ENCODE measurements at regions not wholly inside any gene's neighbourhood (a gene's known extent, or its start where the extent isn't known, plus 50 kb on each side); places are given as distances from the start of the nearest gene placed in this dataset.

DNA sequence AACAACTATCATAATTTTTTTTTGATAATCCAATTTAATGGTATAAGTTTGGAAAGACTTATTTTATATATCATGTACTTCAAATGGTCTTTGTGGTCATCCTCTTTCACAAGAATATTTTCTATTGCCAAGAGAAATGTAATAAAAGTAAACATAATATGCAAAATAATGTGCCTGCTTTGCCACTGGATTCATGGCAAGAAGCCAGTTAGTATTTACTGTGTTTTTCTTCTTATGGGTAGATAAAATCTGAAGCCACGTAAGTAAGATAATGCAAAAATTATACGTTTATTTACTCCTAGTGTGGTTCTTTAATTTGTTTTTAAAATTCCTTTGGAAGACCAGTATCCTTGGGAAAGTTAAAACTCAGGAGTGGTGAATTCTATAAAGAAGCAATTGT, 258.5 kb downstream of the ARL4A start:
- DNase-seq (ENCODE audit: low read depth) = no peak
- H3K4me3 ChIP-seq (replicated peaks; ENCODE audit: low read depth, low read length) = no peak overlapping the region
- TF ChIP-seq, protein P1, sequence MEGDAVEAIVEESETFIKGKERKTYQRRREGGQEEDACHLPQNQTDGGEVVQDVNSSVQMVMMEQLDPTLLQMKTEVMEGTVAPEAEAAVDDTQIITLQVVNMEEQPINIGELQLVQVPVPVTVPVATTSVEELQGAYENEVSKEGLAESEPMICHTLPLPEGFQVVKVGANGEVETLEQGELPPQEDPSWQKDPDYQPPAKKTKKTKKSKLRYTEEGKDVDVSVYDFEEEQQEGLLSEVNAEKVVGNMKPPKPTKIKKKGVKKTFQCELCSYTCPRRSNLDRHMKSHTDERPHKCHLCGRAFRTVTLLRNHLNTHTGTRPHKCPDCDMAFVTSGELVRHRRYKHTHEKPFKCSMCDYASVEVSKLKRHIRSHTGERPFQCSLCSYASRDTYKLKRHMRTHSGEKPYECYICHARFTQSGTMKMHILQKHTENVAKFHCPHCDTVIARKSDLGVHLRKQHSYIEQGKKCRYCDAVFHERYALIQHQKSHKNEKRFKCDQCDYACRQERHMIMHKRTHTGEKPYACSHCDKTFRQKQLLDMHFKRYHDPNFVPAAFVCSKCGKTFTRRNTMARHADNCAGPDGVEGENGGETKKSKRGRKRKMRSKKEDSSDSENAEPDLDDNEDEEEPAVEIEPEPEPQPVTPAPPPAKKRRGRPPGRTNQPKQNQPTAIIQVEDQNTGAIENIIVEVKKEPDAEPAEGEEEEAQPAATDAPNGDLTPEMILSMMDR (IDR thresholded peaks at IDR 0.05; ENCODE audit: low read length, missing control alignments) = no peak

DNA sequence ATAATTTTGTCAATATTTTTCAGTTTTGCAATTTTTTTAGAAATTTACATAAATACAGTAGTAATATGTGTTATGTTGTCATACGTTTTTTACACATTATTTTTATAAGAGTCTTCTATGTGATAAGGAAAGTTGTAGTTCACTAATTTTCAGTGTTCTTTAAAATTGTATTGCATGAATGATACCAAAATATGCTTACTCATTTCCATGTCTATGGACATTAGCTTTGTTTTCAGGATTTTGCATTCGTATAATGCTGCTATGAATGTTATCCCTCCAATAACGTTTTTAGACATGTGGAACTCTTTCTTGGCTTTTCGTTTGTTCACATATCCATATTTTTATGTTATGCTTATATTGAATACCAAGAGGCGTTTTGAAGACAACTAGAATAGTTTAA, 260.0 kb downstream of the ARL4A start:
- H3K4me3 ChIP-seq (replicated peaks; ENCODE audit: low read depth, low read length) = no peak overlapping the region
- TF ChIP-seq, protein P1 (IDR thresholded peaks at IDR 0.05; ENCODE audit: low read length, missing control alignments) = no peak
- no peak for DNase-seq (ENCODE audit: low read depth)

DNA sequence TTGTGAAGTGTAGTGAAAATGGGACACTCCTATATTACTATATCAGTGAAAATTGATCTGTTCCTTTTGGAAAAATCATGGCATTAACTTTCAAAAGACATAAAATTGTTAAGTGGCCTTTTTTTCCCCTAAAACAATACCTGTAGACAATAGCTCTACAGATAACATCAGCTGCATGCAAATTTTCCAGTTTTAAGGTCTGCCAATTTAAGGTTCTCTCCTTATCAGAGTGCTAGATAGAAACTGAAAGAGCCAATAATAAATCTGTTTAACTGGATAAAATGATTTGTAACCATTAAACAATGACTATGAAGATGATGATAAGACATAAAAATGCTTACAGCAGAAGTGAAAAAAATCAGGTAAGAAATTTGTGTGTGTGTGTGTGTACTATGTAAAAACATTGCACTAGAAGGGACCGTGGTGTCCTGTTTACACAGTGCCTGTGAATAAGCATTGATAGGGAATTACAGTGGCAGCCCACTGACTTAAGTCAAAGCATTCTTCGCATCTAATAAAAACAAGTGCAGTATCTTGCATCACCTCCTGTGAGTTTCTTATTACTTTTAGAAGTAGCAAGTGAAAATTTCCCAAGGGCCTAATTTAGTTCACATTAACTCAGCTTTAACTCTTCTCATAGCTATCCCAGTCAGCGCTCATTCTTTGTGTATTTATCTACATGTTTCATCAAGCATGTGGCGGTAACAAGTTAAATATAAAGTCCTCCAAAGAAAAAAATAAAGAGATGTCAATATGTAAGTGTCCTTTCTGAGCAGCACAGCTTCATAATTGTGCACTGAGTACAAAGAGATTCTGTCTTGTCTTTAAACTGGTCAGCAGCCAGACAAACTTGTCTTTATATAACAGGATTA, 261.9 kb downstream of the ARL4A start:
- TF ChIP-seq, protein P1 (IDR thresholded peaks at IDR 0.05; ENCODE audit: low read length, missing control alignments) = no peak
- H3K4me3 ChIP-seq (replicated peaks; ENCODE audit: low read depth, low read length) = no peak overlapping the region
- no peak for DNase-seq (ENCODE audit: low read depth)

DNA sequence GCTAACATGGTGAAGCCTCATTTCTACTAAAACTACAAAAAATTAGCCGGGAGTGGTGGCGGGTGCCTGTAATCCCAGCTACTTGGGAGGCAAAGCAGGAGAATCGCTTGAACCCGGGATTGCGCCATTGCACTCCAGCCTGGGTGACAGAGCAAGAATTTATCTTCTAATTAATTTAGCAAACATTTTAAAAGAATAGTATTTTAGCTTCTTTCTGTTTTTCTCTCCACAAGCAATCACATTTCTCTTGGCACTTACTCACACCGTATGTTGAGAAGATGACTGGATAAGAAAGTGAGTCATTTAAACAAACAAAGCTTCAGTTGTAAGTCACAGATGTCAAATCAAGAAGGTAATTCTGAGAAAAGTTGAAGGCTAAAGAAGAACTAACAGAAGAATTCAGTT, 264.0 kb downstream of the ARL4A start:
- peak; percentile 63 for DNase-seq (ENCODE audit: low read depth)
- H3K4me3 ChIP-seq (replicated peaks; ENCODE audit: low read depth, low read length) = no peak overlapping the region
- TF ChIP-seq, protein P1 (IDR thresholded peaks at IDR 0.05; ENCODE audit: low read length, missing control alignments) = no peak

DNA sequence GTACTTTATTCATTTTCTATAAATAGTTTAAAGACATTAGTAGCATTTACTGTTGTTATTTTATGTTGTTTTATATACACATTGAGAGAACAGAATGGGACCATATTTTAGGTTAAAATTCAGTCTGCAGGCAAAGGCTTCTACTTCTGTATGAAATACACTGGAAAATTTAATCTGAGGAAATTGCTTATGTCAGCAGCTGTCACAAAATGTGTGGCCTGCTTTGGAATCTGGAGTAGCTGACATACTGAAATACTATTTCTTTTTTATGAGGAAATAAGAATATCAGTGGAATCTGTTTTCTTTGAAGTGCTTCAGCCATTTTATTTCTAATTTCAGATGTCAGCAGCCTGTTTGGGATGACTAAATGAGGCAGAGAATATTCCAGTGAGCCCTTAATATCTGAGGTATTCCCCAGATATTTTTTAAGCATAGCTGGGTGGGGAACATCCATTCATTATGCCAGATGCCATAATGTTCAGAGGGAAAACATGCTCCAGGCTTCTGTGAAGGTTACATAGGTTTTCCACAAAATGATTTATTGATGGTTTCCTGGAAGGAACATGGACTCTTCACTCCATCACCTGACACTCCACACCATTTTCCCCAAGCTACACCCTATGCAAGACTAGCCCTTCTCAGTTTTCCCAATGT, 267.1 kb downstream of the ARL4A start:
- TF ChIP-seq, protein P1 (IDR thresholded peaks at IDR 0.05; ENCODE audit: low read length, missing control alignments) = no peak
- H3K4me3 ChIP-seq (replicated peaks; ENCODE audit: low read depth, low read length) = no peak overlapping the region
- DNase-seq (ENCODE audit: low read depth) = no peak

DNA sequence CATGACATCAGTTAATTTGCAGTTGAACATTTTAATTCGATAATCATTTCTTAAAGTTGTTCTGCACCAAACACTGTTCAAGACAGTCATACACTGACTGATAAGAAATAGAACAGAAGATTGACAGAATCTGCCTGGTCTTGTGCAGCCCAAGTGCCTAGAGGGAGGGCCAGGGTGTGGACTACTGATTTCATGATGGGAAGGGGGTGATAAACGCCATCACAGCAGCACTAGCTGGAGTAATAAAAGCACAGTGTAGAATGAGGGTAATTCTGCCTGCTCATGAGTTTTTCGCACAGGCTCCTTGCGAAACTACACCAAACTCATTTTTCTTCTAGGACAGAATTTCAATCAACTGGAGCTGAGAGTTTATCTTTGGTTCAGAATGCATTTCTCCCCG, 270.1 kb downstream of the ARL4A start:
- no peak for DNase-seq (ENCODE audit: low read depth)
- TF ChIP-seq, protein P1 (IDR thresholded peaks at IDR 0.05; ENCODE audit: low read length, missing control alignments) = no peak
- H3K4me3 ChIP-seq (replicated peaks; ENCODE audit: low read depth, low read length) = no peak overlapping the region
